SH-SY5Y (cell line): ENCODE measurements at regions not wholly inside any gene's neighbourhood (a gene's known extent, or its start where the extent isn't known, plus 50 kb on each side); places are given as distances from the start of the nearest gene placed in this dataset.

Source experiments
- GATA2 ChIP-seq: IDR thresholded peaks from 2 replicates; pipeline ENCODE4 v1.6.1; 2011; ENCODE audit warnings: mild to moderate bottlenecking, low read depth, low read length
- GATA3 ChIP-seq: IDR thresholded peaks from 2 replicates; pipeline ENCODE4 v1.6.1; 2011; ENCODE audit warnings: low read depth, mild to moderate bottlenecking, low read length, moderate library complexity

DNA sequence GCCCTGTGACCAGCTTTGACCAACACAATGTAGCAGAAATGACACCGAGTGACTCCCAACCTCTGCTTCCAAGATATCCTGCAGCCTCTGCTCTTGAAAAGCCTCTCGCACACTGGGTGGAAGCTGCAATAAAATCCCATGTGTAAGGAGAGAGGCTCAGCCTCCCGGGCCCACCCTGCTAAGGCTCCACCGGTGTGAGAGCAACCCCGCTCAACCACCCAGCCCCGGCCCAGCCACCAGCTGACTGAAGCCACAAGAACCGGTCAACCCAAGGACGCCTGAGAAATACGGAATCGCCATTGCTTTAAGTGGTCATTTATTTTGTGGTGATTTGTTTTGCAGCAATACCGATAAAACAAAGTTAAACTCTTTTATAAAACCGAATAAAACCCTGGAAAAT, 452.8 kb upstream of the SMIM21 start:
- TF ChIP-seq GATA2: no peak
- no peak for TF ChIP-seq GATA3
